ENCODE measurements at regions not wholly inside any gene's neighbourhood (a gene's known extent, or its start where the extent isn't known, plus 50 kb on each side); places are given as distances from the start of the nearest gene placed in this dataset.

DNA sequence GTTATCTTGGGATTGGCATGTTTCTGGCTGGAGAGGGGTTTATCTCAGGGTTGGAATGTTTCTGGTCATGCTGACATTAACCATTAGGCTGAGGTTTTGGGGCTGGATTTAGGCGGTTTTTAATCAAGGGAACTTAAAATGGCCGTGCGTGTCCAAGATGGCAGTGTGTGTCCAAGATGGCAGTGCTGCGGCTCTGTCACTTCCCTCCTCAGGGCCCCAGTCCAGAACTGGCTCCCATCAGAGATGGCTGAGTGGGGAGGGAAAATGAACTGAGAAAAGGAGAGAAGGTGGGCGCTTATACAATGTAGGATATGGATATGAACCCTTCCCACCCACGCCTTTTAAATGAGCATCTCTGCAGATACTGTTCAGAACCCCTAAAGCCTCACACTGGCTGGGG lies 175.5 kb upstream of the MYT1L start:
- Histone ChIP-seq H4K8ac (ENCODE audit: low read length) (no peak overlapping the region), H3K4ac (ENCODE audit: low read depth in 1 of 2, low read length in 2 of 2) (no peak overlapping the region), H3K14ac (ENCODE audit: low read length in 2 of 2) (no peak overlapping the region), H3K18ac (ENCODE audit: low read depth in 1 of 2, low read length in 2 of 2) (no peak overlapping the region), H3K9me3 (ENCODE audit: control insufficient read depth, low read length) (peaks cover 4% of the 10 kb centered on the region), H2AFZ (ENCODE audit: low read depth, low read length) (no peak overlapping the region), H4K91ac (ENCODE audit: low read length) (no peak overlapping the region), H3K27me3 (ENCODE audit: control insufficient read depth in 1 of 2, insufficient read depth in 1 of 2, low read length in 2 of 2) (no peaks in the 10 kb centered on the region), H3K4me1 (ENCODE audit: control insufficient read depth, insufficient read depth, low read depth, low read length) (no peaks in the 10 kb centered on the region), H3K27ac (ENCODE audit: low read length, poor library complexity, severe bottlenecking) (no peak overlapping the region), H2BK15ac (ENCODE audit: low read depth, poor library complexity, severe bottlenecking) (no peak overlapping the region), H3K4me2 (ENCODE audit: low read length, poor library complexity, severe bottlenecking) (no peak overlapping the region), H2BK12ac (ENCODE audit: low read length in 2 of 2) (no peak overlapping the region), H3K23ac (ENCODE audit: low read length in 2 of 2) (no peak overlapping the region), H3K4me3 (ENCODE audit: insufficient read depth in 1 of 2, low read depth in 1 of 2, low read length in 2 of 2) (no peak overlapping the region), H2AK5ac (ENCODE audit: low read length, severe bottlenecking) (no peak overlapping the region), H3K36me3 (ENCODE audit: control insufficient read depth in 1 of 2, insufficient read depth in 2 of 2, low read depth in 1 of 2, low read length in 2 of 2) (no peaks in the 10 kb centered on the region), H2BK5ac (ENCODE audit: low read depth, low read length, poor library complexity, severe bottlenecking) (no peak overlapping the region), H3K9ac (ENCODE audit: low read length) (no peak overlapping the region), H2BK120ac (ENCODE audit: low read depth, low read length) (no peak overlapping the region), H3K79me1 (replicated peaks; ENCODE audit: low read length, poor library complexity, severe bottlenecking) (no peaks in the 10 kb centered on the region)
- 88% methylated on average over 5 of the region's 6 CpGs for WGBS
- no peak for DNase-seq

- Histone ChIP-seq H2AFZ (ENCODE audit: low read depth, low read length) (no peak overlapping the region), H2BK5ac (ENCODE audit: low read depth, low read length, poor library complexity, severe bottlenecking) (no peak overlapping the region), H2AK5ac (ENCODE audit: low read length, severe bottlenecking) (no peak overlapping the region), H3K9ac (ENCODE audit: low read length) (no peak overlapping the region), H4K91ac (ENCODE audit: low read length) (no peak overlapping the region), H3K4me2 (ENCODE audit: low read length, poor library complexity, severe bottlenecking) (no peak overlapping the region), H3K4me1 (ENCODE audit: control insufficient read depth, insufficient read depth, low read depth, low read length) (no peaks in the 10 kb centered on the region), H3K18ac (ENCODE audit: low read depth in 1 of 2, low read length in 2 of 2) (no peak overlapping the region), H3K4me3 (ENCODE audit: insufficient read depth in 1 of 2, low read depth in 1 of 2, low read length in 2 of 2) (no peak overlapping the region), H3K27ac (ENCODE audit: low read length, poor library complexity, severe bottlenecking) (no peak overlapping the region), H3K4ac (ENCODE audit: low read depth in 1 of 2, low read length in 2 of 2) (no peak overlapping the region), H2BK15ac (ENCODE audit: low read depth, poor library complexity, severe bottlenecking) (no peak overlapping the region), H3K23ac (ENCODE audit: low read length in 2 of 2) (no peak overlapping the region), H2BK12ac (ENCODE audit: low read length in 2 of 2) (no peak overlapping the region), H4K8ac (ENCODE audit: low read length) (no peak overlapping the region), H3K27me3 (ENCODE audit: control insufficient read depth in 1 of 2, insufficient read depth in 1 of 2, low read length in 2 of 2) (no peaks in the 10 kb centered on the region), H3K36me3 (ENCODE audit: control insufficient read depth in 1 of 2, insufficient read depth in 2 of 2, low read depth in 1 of 2, low read length in 2 of 2) (no peaks in the 10 kb centered on the region), H3K79me1 (replicated peaks; ENCODE audit: low read length, poor library complexity, severe bottlenecking) (no peaks in the 10 kb centered on the region), H2BK120ac (ENCODE audit: low read depth, low read length) (no peak overlapping the region), H3K9me3 (ENCODE audit: control insufficient read depth, low read length) (peaks cover 4% of the 10 kb centered on the region), H3K14ac (ENCODE audit: low read length in 2 of 2) (no peak overlapping the region)
- WGBS: 73% methylated on average over 3 of the region's 4 CpGs
- DNase-seq: no peak
Observed at GRCh38 chr2:2505604-2506003, 174.5 kb upstream of the MYT1L start.

DNA sequence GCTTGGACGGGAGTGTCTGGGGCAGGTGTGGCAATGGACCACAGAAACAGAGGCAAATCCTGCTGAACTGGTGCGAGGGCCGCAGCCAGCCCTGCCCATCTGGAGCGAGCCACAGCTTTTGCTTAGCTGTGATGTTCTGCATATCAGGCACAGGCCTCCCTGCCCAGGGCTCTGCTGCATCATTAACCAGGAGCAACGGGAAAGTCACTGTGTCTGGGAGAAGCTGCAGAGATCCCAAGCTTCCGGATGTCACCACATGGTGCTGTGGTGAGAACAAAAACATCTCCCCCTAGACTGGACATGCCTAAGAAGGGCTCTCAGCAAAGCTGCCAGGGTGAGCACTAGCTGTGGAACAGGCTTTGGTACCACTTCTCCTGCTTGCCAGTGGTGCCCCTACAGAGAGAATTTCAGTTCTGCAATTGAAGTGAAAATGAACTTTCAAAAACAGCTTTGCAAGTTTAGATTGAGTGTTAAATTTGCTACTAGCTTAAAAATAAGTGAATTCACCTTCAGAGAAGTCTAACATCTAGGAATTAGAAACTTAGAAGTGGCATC lies 172.9 kb upstream of the MYT1L start:
- no peak overlapping the region for H3K14ac ChIP-seq (ENCODE audit: low read length in 2 of 2)
- H3K9ac ChIP-seq (ENCODE audit: low read length): no peak overlapping the region
- H3K4ac ChIP-seq (ENCODE audit: low read depth in 1 of 2, low read length in 2 of 2): no peak overlapping the region
- H3K79me1 ChIP-seq (replicated peaks; ENCODE audit: low read length, poor library complexity, severe bottlenecking): no peaks in the 10 kb centered on the region
- H2BK120ac ChIP-seq (ENCODE audit: low read depth, low read length): no peak overlapping the region
- H3K4me3 ChIP-seq (ENCODE audit: insufficient read depth in 1 of 2, low read depth in 1 of 2, low read length in 2 of 2): no peak overlapping the region
- H3K18ac ChIP-seq (ENCODE audit: low read depth in 1 of 2, low read length in 2 of 2): no peak overlapping the region
- no peak overlapping the region for H3K4me2 ChIP-seq (ENCODE audit: low read length, poor library complexity, severe bottlenecking)
- no peak for DNase-seq
- H3K9me3 ChIP-seq (ENCODE audit: control insufficient read depth, low read length): peaks cover 4% of the 10 kb centered on the region
- no peak overlapping the region for H2BK12ac ChIP-seq (ENCODE audit: low read length in 2 of 2)
- no peaks in the 10 kb centered on the region for H3K27me3 ChIP-seq (ENCODE audit: control insufficient read depth in 1 of 2, insufficient read depth in 1 of 2, low read length in 2 of 2)
- H3K23ac ChIP-seq (ENCODE audit: low read length in 2 of 2): no peak overlapping the region
- 76% methylated on average over 6 of the region's 6 CpGs for WGBS
- no peak overlapping the region for H4K91ac ChIP-seq (ENCODE audit: low read length)
- H4K8ac ChIP-seq (ENCODE audit: low read length): no peak overlapping the region
- H2AFZ ChIP-seq (ENCODE audit: low read depth, low read length): no peak overlapping the region
- no peak overlapping the region for H2BK15ac ChIP-seq (ENCODE audit: low read depth, poor library complexity, severe bottlenecking)
- H3K4me1 ChIP-seq (ENCODE audit: control insufficient read depth, insufficient read depth, low read depth, low read length): no peaks in the 10 kb centered on the region
- no peaks in the 10 kb centered on the region for H3K36me3 ChIP-seq (ENCODE audit: control insufficient read depth in 1 of 2, insufficient read depth in 2 of 2, low read depth in 1 of 2, low read length in 2 of 2)
- no peak overlapping the region for H2BK5ac ChIP-seq (ENCODE audit: low read depth, low read length, poor library complexity, severe bottlenecking)
- no peak overlapping the region for H3K27ac ChIP-seq (ENCODE audit: low read length, poor library complexity, severe bottlenecking)
- no peak overlapping the region for H2AK5ac ChIP-seq (ENCODE audit: low read length, severe bottlenecking)

GRCh38 chr2:2502201-2502549 lies 171.1 kb upstream of the MYT1L start:
- no peak for DNase-seq
- Histone ChIP-seq H3K14ac (ENCODE audit: low read length in 2 of 2) (no peak overlapping the region), H3K4me1 (ENCODE audit: control insufficient read depth, insufficient read depth, low read depth, low read length) (no peaks in the 10 kb centered on the region), H3K79me1 (replicated peaks; ENCODE audit: low read length, poor library complexity, severe bottlenecking) (no peaks in the 10 kb centered on the region), H2AK5ac (ENCODE audit: low read length, severe bottlenecking) (no peak overlapping the region), H2AFZ (ENCODE audit: low read depth, low read length) (no peak overlapping the region), H3K9ac (ENCODE audit: low read length) (no peak overlapping the region), H2BK12ac (ENCODE audit: low read length in 2 of 2) (no peak overlapping the region), H3K9me3 (ENCODE audit: control insufficient read depth, low read length) (peaks cover 4% of the 10 kb centered on the region), H3K27ac (ENCODE audit: low read length, poor library complexity, severe bottlenecking) (no peak overlapping the region), H3K4me2 (ENCODE audit: low read length, poor library complexity, severe bottlenecking) (no peak overlapping the region), H3K4ac (ENCODE audit: low read depth in 1 of 2, low read length in 2 of 2) (no peak overlapping the region), H2BK5ac (ENCODE audit: low read depth, low read length, poor library complexity, severe bottlenecking) (no peak overlapping the region), H2BK120ac (ENCODE audit: low read depth, low read length) (no peak overlapping the region), H3K18ac (ENCODE audit: low read depth in 1 of 2, low read length in 2 of 2) (no peak overlapping the region), H3K27me3 (ENCODE audit: control insufficient read depth in 1 of 2, insufficient read depth in 1 of 2, low read length in 2 of 2) (no peaks in the 10 kb centered on the region), H4K8ac (ENCODE audit: low read length) (no peak overlapping the region), H3K36me3 (ENCODE audit: control insufficient read depth in 1 of 2, insufficient read depth in 2 of 2, low read depth in 1 of 2, low read length in 2 of 2) (no peaks in the 10 kb centered on the region), H3K4me3 (ENCODE audit: insufficient read depth in 1 of 2, low read depth in 1 of 2, low read length in 2 of 2) (no peak overlapping the region), H2BK15ac (ENCODE audit: low read depth, poor library complexity, severe bottlenecking) (no peak overlapping the region), H4K91ac (ENCODE audit: low read length) (no peak overlapping the region), H3K23ac (ENCODE audit: low read length in 2 of 2) (no peak overlapping the region)
- 72% methylated on average over 3 of the region's 4 CpGs for WGBS

Measured in mesenchymal stem cell (in vitro differentiated cells and primary cell).